ENCODE measurements at regions not wholly inside any gene's neighbourhood (a gene's known extent, or its start where the extent isn't known, plus 50 kb on each side); places are given as distances from the start of the nearest gene placed in this dataset.

GRCh38 chr3:72597043-72597442, 251.2 kb downstream of the SHQ1 start:
- no peak for TF ChIP-seq CTCF (IDR thresholded peaks at IDR 0.05; ENCODE audit: insufficient read depth, low read length, poor library complexity, severe bottlenecking)
- no peak for TF ChIP-seq EZH2phosphoT487 (conservative IDR thresholded peaks at IDR 0.05; ENCODE audit: low read length)

All from SU-DHL-6 (cell line).